A673 (cell line): ENCODE measurements at regions not wholly inside any gene's neighbourhood (a gene's known extent, or its start where the extent isn't known, plus 50 kb on each side); places are given as distances from the start of the nearest gene placed in this dataset.

Source experiments
- BruUV-seq: library from RNA; stranded (reverse); fragments of 400-500 nt; replicated peaks from 2 replicates; lab custom pipeline; 2021; lab: Mats Ljungman, UMichigan
- CTCF ChIA-PET: fragments of 300-600 bp; sonication (Branson Sonifier 250); formaldehyde crosslinking; loops from one replicate; lab custom pipeline; 2022; ENCODE audit warnings: antibody characterized with exemption; lab: Charles Lee
- POLR2A ChIA-PET: fragments of 300-600 bp; sonication (Branson Sonifier 250); formaldehyde crosslinking; loops from one replicate; lab custom pipeline; 2022; ENCODE audit warnings: antibody characterized with exemption; ENCODE audit not compliant: low non-redundant PET; lab: Charles Lee
- DNase-seq: peaks from one replicate; pipeline ENCODE4 v3.0.0-alpha.2; 2015; ENCODE audit warnings: low spot score
- H3K27ac ChIP-seq: fragments of 200-600 bp; sonication (generic); 2 replicates; pipeline ENCODE4 v1.5.1; 2016; ENCODE audit warnings: mixed run types, low read depth, mild to moderate bottlenecking, mixed read lengths, antibody characterized with exemption, low read length; ENCODE audit not compliant: poor library complexity, severe bottlenecking
- H3K27me3 ChIP-seq: fragments of 200-600 bp; sonication (generic); replicated peaks from 2 replicates; pipeline ENCODE4 v1.6.1; 2017; ENCODE audit warnings: mixed run types, low read depth, mild to moderate bottlenecking, mixed read lengths, antibody characterized with exemption, low read length; ENCODE audit not compliant: insufficient read depth, poor library complexity
- H3K36me3 ChIP-seq: fragments of 200-600 bp; sonication (generic); 2 replicates; pipeline ENCODE4 v1.6.1; 2016; ENCODE audit warnings: mixed run types, mild to moderate bottlenecking, mixed read lengths, antibody characterized with exemption, low read length; ENCODE audit not compliant: insufficient read depth, poor library complexity, severe bottlenecking
- H3K4me1 ChIP-seq: fragments of 200-600 bp; sonication (generic); 2 replicates; pipeline ENCODE4 v1.6.1; 2017; ENCODE audit warnings: mixed run types, mild to moderate bottlenecking, mixed read lengths, antibody characterized with exemption, low read length; ENCODE audit not compliant: insufficient read depth, poor library complexity, severe bottlenecking
- H3K4me3 ChIP-seq: fragments of 200-600 bp; sonication (generic); 2 replicates; pipeline ENCODE4 v1.5.1; 2016; ENCODE audit warnings: low read depth, mixed run types, mild to moderate bottlenecking, mixed read lengths, low read length; ENCODE audit not compliant: poor library complexity, severe bottlenecking
- H3K9me3 ChIP-seq: fragments of 200-600 bp; sonication (generic); 2 replicates; pipeline ENCODE4 v1.6.1; 2016; ENCODE audit warnings: mixed run types, low read depth, mild to moderate bottlenecking, mixed read lengths, antibody characterized with exemption, low read length; ENCODE audit not compliant: poor library complexity, severe bottlenecking
- EZH2 ChIP-seq: fragments of 200-600 bp; sonication (generic); IDR thresholded peaks from 2 replicates; pipeline ENCODE4 v1.6.1; 2017; ENCODE audit warnings: borderline replicate concordance, low read depth, mild to moderate bottlenecking, mixed read lengths, antibody characterized with exemption, low read length; ENCODE audit not compliant: poor library complexity, severe bottlenecking
- intact Hi-C: fragments of 100-400 bp; cut with micrococcal nuclease; formaldehyde crosslinking; loops from one replicate; pipeline ENCODE4 v1.10.0; 2022; ENCODE audit not compliant: unreplicated experiment
- TF ChIP-seq, protein P1 (sequence below): fragments of 300-800, 200-600 bp; sonication (generic); conservative IDR thresholded peaks from 2 replicates; pipeline ENCODE4 v1.5.1; 2017; ENCODE audit warnings: low read depth, mild to moderate bottlenecking, antibody characterized with exemption, low read length, moderate library complexity, mixed read lengths

DNA sequence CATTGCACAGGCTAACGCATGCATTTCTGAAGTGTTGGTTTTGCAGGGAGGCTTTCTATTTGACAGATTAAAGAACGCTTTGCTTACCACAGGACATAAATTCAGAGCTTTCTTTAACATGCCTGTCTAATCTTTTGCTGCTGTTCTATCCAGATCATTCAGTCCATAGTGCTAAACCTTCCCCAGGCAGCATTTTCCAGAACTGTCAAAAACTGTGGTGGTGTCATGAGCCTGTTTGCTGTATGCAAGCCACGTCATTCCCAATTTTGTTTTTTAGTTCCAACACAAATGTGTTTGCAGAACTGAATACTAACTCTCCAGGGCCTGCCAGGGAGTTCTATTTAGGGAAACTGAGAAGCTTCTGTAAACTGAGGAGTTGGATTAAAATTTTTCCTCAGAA, 390.5 kb upstream of the LYPLAL1 start:
- no TSS peak for BruUV-seq
- H3K4me3 ChIP-seq = no peak overlapping the region
- H3K9me3 ChIP-seq = no peaks in the 10 kb centered on the region
- ChIA-PET POLR2A (no interaction called here), CTCF (no interaction called here)
- no peaks in the 10 kb centered on the region for H3K36me3 ChIP-seq
- H3K27ac ChIP-seq = no peak overlapping the region
- TF ChIP-seq, protein P1, sequence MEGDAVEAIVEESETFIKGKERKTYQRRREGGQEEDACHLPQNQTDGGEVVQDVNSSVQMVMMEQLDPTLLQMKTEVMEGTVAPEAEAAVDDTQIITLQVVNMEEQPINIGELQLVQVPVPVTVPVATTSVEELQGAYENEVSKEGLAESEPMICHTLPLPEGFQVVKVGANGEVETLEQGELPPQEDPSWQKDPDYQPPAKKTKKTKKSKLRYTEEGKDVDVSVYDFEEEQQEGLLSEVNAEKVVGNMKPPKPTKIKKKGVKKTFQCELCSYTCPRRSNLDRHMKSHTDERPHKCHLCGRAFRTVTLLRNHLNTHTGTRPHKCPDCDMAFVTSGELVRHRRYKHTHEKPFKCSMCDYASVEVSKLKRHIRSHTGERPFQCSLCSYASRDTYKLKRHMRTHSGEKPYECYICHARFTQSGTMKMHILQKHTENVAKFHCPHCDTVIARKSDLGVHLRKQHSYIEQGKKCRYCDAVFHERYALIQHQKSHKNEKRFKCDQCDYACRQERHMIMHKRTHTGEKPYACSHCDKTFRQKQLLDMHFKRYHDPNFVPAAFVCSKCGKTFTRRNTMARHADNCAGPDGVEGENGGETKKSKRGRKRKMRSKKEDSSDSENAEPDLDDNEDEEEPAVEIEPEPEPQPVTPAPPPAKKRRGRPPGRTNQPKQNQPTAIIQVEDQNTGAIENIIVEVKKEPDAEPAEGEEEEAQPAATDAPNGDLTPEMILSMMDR = no peak
- TF ChIP-seq EZH2 = no peak
- intact Hi-C loops = no loop called here
- H3K27me3 ChIP-seq = peaks cover 30% of the 10 kb centered on the region
- no peaks in the 10 kb centered on the region for H3K4me1 ChIP-seq
- no peak for DNase-seq

DNA sequence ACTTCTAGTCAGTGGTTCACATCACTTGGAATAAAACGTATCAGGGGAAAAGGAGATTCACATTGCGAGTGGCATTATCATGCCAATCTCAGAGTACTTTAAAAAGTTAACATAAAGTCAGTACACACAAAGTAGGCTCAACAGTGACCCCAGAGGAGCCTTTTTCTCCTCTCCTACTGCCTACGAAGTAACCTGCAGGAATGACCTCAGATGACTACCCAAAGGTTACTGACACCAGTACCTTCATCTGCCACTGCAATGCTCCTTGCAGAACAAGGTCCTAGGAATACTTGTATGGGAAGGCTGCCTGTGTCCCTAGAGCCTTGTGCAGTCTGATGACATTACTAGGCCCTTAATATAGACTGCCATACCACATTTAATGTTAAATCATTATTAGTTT, 389.8 kb upstream of the LYPLAL1 start:
- BruUV-seq = no TSS peak
- Histone ChIP-seq H3K27me3 (peaks cover 30% of the 10 kb centered on the region), H3K36me3 (no peaks in the 10 kb centered on the region), H3K27ac (no peak overlapping the region), H3K4me1 (no peaks in the 10 kb centered on the region), H3K4me3 (no peak overlapping the region), H3K9me3 (no peaks in the 10 kb centered on the region)
- intact Hi-C loops = no loop called here
- CTCF ChIA-PET = no interaction called here
- TF ChIP-seq, protein P1 = no peak
- no peak for TF ChIP-seq EZH2
- DNase-seq = no peak
- POLR2A ChIA-PET = no interaction called here

DNA sequence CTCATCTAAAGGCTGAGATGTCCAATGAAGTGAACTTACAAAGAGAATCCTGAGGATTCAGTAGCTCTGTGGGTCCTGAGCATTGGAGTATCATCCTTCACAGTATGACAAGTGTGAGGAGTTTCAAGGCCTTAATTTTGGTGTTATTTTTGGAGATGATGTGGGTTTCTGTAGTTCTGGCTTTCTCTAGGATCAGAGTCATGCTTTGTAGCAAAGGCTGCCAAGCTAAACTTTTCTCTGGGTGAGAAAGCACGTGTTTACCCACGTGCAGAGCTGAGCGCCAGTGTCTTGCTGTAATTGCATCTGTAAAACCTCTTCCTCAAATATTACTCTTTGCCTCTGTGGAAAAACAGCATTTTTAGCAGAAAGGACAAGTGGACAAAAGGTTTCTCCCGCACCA, 387.8 kb upstream of the LYPLAL1 start:
- ChIA-PET CTCF (interaction anchor here (0.6 kb wide), 1 partner anchor 203 kb away, joined by 12 read pairs; no protein-coding TSS in a partner anchor), POLR2A (no interaction called here)
- no peaks in the 10 kb centered on the region for H3K4me1 ChIP-seq
- H3K4me3 ChIP-seq = no peak overlapping the region
- no peaks in the 10 kb centered on the region for H3K36me3 ChIP-seq
- BruUV-seq = no TSS peak
- no peak for DNase-seq
- peaks cover 33% of the 10 kb centered on the region for H3K27me3 ChIP-seq
- H3K9me3 ChIP-seq = no peaks in the 10 kb centered on the region
- TF ChIP-seq EZH2 = no peak
- TF ChIP-seq, protein P1 = no peak
- intact Hi-C loops = no loop called here
- H3K27ac ChIP-seq = no peak overlapping the region
